SU-DHL-6 (cell line): ENCODE measurements at regions not wholly inside any gene's neighbourhood (a gene's known extent, or its start where the extent isn't known, plus 50 kb on each side); places are given as distances from the start of the nearest gene placed in this dataset.

Source experiments
- H2AFZ ChIP-seq: fragments of 200-600 bp; sonication (generic); 2 replicates; pipeline ENCODE4 v1.6.1; 2014; ENCODE audit warnings: low read depth, mild to moderate bottlenecking, moderate library complexity, mixed read lengths, antibody characterized with exemption, low read length; ENCODE audit not compliant: severe bottlenecking
- H3F3A ChIP-seq: fragments of 200-600 bp; shearing (Covaris generic); 2 replicates; pipeline ENCODE4 v1.6.0; 2016; ENCODE audit warnings: antibody characterized with exemption, mild to moderate bottlenecking; ENCODE audit not compliant: insufficient read depth
- H3K27ac ChIP-seq: fragments of 200-600 bp; sonication (generic); 2 replicates; pipeline ENCODE4 v1.5.1; 2016; ENCODE audit warnings: low read depth, mild to moderate bottlenecking, low read length, moderate library complexity, mixed read lengths
- H3K27me3 ChIP-seq: fragments of 200-600 bp; sonication (generic), shearing (Covaris generic); 2 replicates; pipeline ENCODE4 v1.6.0; 2014; ENCODE audit warnings: mild to moderate bottlenecking, low read length
- H3K36me3 ChIP-seq: fragments of 200-600 bp; sonication (generic); 2 replicates; pipeline ENCODE4 v1.6.1; 2014; ENCODE audit warnings: mild to moderate bottlenecking, low read length, mixed read lengths
- H3K4me2 ChIP-seq: fragments of 300-600, 200-600 bp; shearing (Covaris generic), sonication (generic); 2 replicates; pipeline ENCODE4 v1.6.0; 2014; ENCODE audit warnings: low read length, low read depth, mild to moderate bottlenecking; ENCODE audit not compliant: poor library complexity, severe bottlenecking
- H3K4me3 ChIP-seq: fragments of 200-600 bp; sonication (generic); 2 replicates; pipeline ENCODE4 v1.5.1; 2014; ENCODE audit warnings: antibody characterized with exemption, low read length, mild to moderate bottlenecking, mixed read lengths; ENCODE audit not compliant: insufficient read depth, poor library complexity, severe bottlenecking
- H3K79me2 ChIP-seq: fragments of 200-600 bp; sonication (generic); 2 replicates; pipeline ENCODE4 v1.6.1; 2014; ENCODE audit warnings: mild to moderate bottlenecking, low read length, moderate library complexity; ENCODE audit not compliant: insufficient read depth
- H3K9ac ChIP-seq: fragments of 200-600 bp; sonication (generic); 2 replicates; pipeline ENCODE4 v1.7.0; 2014; ENCODE audit warnings: mild to moderate bottlenecking, low read length
- H3K9me2 ChIP-seq: fragments of 200-600 bp; sonication (generic); replicated peaks from 2 replicates; pipeline ENCODE4 v1.6.1; 2014; ENCODE audit warnings: low read length; ENCODE audit not compliant: insufficient read depth
- H3K9me3 ChIP-seq: fragments of 200-600 bp; sonication (generic); 2 replicates; pipeline ENCODE4 v1.6.1; 2014; ENCODE audit warnings: low read length, mixed read lengths; ENCODE audit not compliant: insufficient read depth
- H4K20me1 ChIP-seq: fragments of 200-600 bp; sonication (generic); 2 replicates; pipeline ENCODE4 v1.6.1; 2014; ENCODE audit warnings: low read depth, mild to moderate bottlenecking, antibody characterized with exemption, low read length, moderate library complexity, mixed read lengths
- CTCF ChIP-seq: fragments of 200-600 bp; sonication (generic); IDR thresholded peaks from one replicate; pipeline ENCODE4 v1.5.1; 2017; ENCODE audit warnings: antibody characterized with exemption, mild to moderate bottlenecking, low read length, moderate library complexity; ENCODE audit not compliant: insufficient read depth, poor library complexity, severe bottlenecking
- EZH2phosphoT487 ChIP-seq: fragments of 200-600 bp; sonication (generic), shearing (Covaris generic); conservative IDR thresholded peaks from 2 replicates; pipeline ENCODE4 v1.6.1; 2018; ENCODE audit warnings: mild to moderate bottlenecking, antibody characterized with exemption, low read length, moderate library complexity, mixed read lengths

- Histone ChIP-seq H3K79me2 (no peaks in the 10 kb centered on the region), H3K36me3 (no peaks in the 10 kb centered on the region), H3K4me2 (no peak overlapping the region), H3K27me3 (no peaks in the 10 kb centered on the region), H3K27ac (no peak overlapping the region), H4K20me1 (no peaks in the 10 kb centered on the region), H3K9me3 (no peaks in the 10 kb centered on the region), H3K9me2 (no peaks in the 10 kb centered on the region), H3K9ac (no peak overlapping the region), H3K4me3 (no peak overlapping the region), H3F3A (no peaks in the 10 kb centered on the region), H2AFZ (no peak overlapping the region)
- TF ChIP-seq EZH2phosphoT487 (no peak), CTCF (no peak)
These were observed 61.3 kb upstream of the ELL2 start for GRCh38 chr5:96022971-96023370.

GRCh38 chr5:96017951-96018350 is 56.3 kb upstream of the ELL2 start:
- Histone ChIP-seq H3K27ac (no peak overlapping the region), H3K79me2 (no peaks in the 10 kb centered on the region), H2AFZ (no peak overlapping the region), H4K20me1 (no peaks in the 10 kb centered on the region), H3K4me2 (no peak overlapping the region), H3K9me2 (no peaks in the 10 kb centered on the region), H3K9me3 (no peaks in the 10 kb centered on the region), H3K27me3 (no peaks in the 10 kb centered on the region), H3K9ac (no peak overlapping the region), H3K36me3 (no peaks in the 10 kb centered on the region), H3K4me3 (no peak overlapping the region), H3F3A (no peaks in the 10 kb centered on the region)
- TF ChIP-seq EZH2phosphoT487, result no peak
- TF ChIP-seq CTCF, result no peak

DNA sequence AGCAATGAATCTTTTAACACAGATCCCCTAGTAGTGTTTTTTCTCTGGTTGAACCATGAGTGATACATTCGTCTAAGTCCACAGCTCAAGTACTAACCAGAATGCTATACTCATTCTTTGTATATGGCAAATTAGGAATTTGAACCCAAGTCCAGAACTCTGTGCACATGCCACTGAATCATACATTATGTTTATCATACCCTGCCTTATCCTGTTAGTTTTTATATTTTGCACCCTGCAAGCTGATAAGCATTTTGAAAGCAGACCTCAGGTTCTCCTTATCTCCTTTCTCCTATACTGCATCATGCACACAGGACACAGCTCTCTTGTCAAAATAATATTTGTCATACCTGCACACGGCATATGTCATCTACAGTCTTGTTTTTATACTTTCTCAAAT is 54.6 kb upstream of the ELL2 start:
- no peaks in the 10 kb centered on the region for H3K36me3 ChIP-seq
- no peak overlapping the region for H3K4me3 ChIP-seq
- no peak overlapping the region for H3K27ac ChIP-seq
- no peaks in the 10 kb centered on the region for H3K9me3 ChIP-seq
- H3K9ac ChIP-seq, result no peak overlapping the region
- no peak overlapping the region for H3K4me2 ChIP-seq
- TF ChIP-seq CTCF, result no peak
- TF ChIP-seq EZH2phosphoT487, result no peak
- no peaks in the 10 kb centered on the region for H3F3A ChIP-seq
- no peaks in the 10 kb centered on the region for H3K79me2 ChIP-seq
- no peaks in the 10 kb centered on the region for H3K27me3 ChIP-seq
- no peak overlapping the region for H2AFZ ChIP-seq
- no peaks in the 10 kb centered on the region for H3K9me2 ChIP-seq
- H4K20me1 ChIP-seq, result no peaks in the 10 kb centered on the region

DNA sequence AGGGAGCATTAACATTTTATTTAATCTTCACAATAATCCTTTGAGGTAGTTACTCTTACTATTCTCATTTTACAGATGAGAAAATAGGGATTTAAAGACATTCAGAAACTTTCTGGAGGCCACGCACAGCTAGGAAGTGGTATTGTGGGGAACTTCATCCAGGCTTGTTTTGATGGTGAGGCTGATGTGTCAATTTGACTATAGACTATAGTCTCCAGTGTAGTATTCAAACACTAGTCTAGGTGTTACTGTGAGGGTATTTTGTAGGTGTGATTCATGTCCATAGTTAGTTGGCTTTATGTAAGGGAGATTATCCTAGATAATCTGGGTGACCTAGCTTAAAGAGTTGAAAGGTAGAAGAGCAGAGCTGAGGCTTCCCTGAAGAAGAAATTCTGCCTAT is 54.1 kb upstream of the ELL2 start:
- Histone ChIP-seq H3K4me2 (no peak overlapping the region), H3K9ac (no peak overlapping the region), H3K9me2 (no peaks in the 10 kb centered on the region), H3K79me2 (no peaks in the 10 kb centered on the region), H3K9me3 (no peaks in the 10 kb centered on the region), H4K20me1 (no peaks in the 10 kb centered on the region), H3F3A (no peaks in the 10 kb centered on the region), H2AFZ (no peak overlapping the region), H3K36me3 (no peaks in the 10 kb centered on the region), H3K4me3 (no peak overlapping the region), H3K27ac (no peak overlapping the region), H3K27me3 (no peaks in the 10 kb centered on the region)
- TF ChIP-seq EZH2phosphoT487 (no peak), CTCF (no peak)
